H1 (cell line): ENCODE measurements at regions not wholly inside any gene's neighbourhood (a gene's known extent, or its start where the extent isn't known, plus 50 kb on each side); places are given as distances from the start of the nearest gene placed in this dataset.

Source experiments
- CTCF ChIA-PET: fragments of 300-600 bp; sonication (Branson Sonifier 250); formaldehyde crosslinking; loops from one replicate; lab custom pipeline; 2021; ENCODE audit not compliant: partially characterized antibody; lab: Charles Lee
- POLR2A ChIA-PET: fragments of 300-600 bp; sonication (Branson Sonifier 250); formaldehyde crosslinking; loops from one replicate; lab custom pipeline; 2021; ENCODE audit warnings: inconsistent platforms; ENCODE audit not compliant: partially characterized antibody; lab: Charles Lee
- DNase-seq, 2 experiments: peaks; one replicate each; pipeline versions ENCODE4 v3.0.0 to v3.0.0-alpha.2; 2010 to 2022; ENCODE audit warnings: low spot score in 2 of 2, low read depth in 1 of 2, mixed read lengths in 1 of 2
- FAIRE-seq: peaks from 2 replicates; lab custom pipeline; 2011; peaks lifted over from hg19 to GRCh38; lab: Jason Lieb, UNC
- H2AFZ ChIP-seq: 2 replicates; pipeline ENCODE4 v1.8.1; 2012; ENCODE audit warnings: low read length, inconsistent platforms
- H2AK5ac ChIP-seq: 2 replicates; pipeline ENCODE4 v1.6.1; 2013; ENCODE audit warnings: low read depth, low read length
- H2BK120ac ChIP-seq: replicated peaks from 2 replicates; pipeline ENCODE3; 2013; ENCODE audit warnings: low read depth, low read length, inconsistent platforms
- H2BK12ac ChIP-seq: 2 replicates; pipeline ENCODE4 v1.6.1; 2013; ENCODE audit warnings: low read depth, low read length
- H2BK15ac ChIP-seq: 2 replicates; pipeline ENCODE4 v1.6.1; 2013; ENCODE audit warnings: low read length
- H2BK20ac ChIP-seq: 2 replicates; pipeline ENCODE4 v1.6.1; 2013; ENCODE audit warnings: low read length
- H2BK5ac ChIP-seq: 2 replicates; pipeline ENCODE4 v1.6.1; 2013; ENCODE audit warnings: low read depth, low read length
- H3K14ac ChIP-seq: 2 replicates; pipeline ENCODE4 v1.6.1; 2013; ENCODE audit warnings: inconsistent platforms; ENCODE audit not compliant: insufficient read length
- H3K18ac ChIP-seq: 2 replicates; pipeline ENCODE4 v1.6.1; 2013; ENCODE audit warnings: low read length; ENCODE audit errors: extremely low read depth
- H3K23ac ChIP-seq: 2 replicates; pipeline ENCODE4 v1.6.1; 2013; ENCODE audit warnings: inconsistent platforms; ENCODE audit not compliant: insufficient read length
- H3K23me2 ChIP-seq: 2 replicates; pipeline ENCODE4 v1.6.1; 2013; ENCODE audit warnings: low read depth, low read length
- H3K27ac ChIP-seq: 2 replicates; pipeline ENCODE4 v1.6.1; 2011; ENCODE audit warnings: low read depth, low read length, inconsistent platforms
- H3K27me3 ChIP-seq, 4 experiments: replicated peaks in 1 of 4; 1 replicate in 1 of 4; 2 replicates in 3 of 4; pipeline versions ENCODE4 v1.6.1 to v1.8.1; 2011 to 2013; ENCODE audit warnings: low read length in 3 of 4, mild to moderate bottlenecking in 3 of 4, inconsistent platforms in 2 of 4, mixed read lengths in 2 of 4, moderate library complexity in 1 of 4; ENCODE audit not compliant: control insufficient read depth in 3 of 4, insufficient read depth in 3 of 4; ENCODE audit errors: extremely low read depth in 1 of 4
- H3K36me3 ChIP-seq, 4 experiments: 2 replicates each; pipeline versions ENCODE4 v1.6.1 to v1.8.1; 2011 to 2013; ENCODE audit warnings: mild to moderate bottlenecking in 4 of 4, low read length in 3 of 4, moderate library complexity in 2 of 4, control low read depth in 1 of 4, inconsistent platforms in 1 of 4; ENCODE audit not compliant: insufficient read depth in 4 of 4, control insufficient read depth in 2 of 4
- H3K4ac ChIP-seq: replicated peaks from 2 replicates; pipeline ENCODE3; 2013; ENCODE audit warnings: low read length, low read depth, mixed read lengths, inconsistent platforms; ENCODE audit not compliant: insufficient read length
- H3K4me1 ChIP-seq, 4 experiments: replicated peaks in 1 of 4; 1 replicate in 1 of 4; 2 replicates in 3 of 4; pipeline versions ENCODE4 v1.6.1 to v1.8.1; 2011 to 2013; ENCODE audit warnings: low read length in 3 of 4, inconsistent platforms in 2 of 4, mixed read lengths in 1 of 4; ENCODE audit not compliant: insufficient read depth in 4 of 4, control insufficient read depth in 3 of 4
- H3K4me2 ChIP-seq, 2 experiments: 2 replicates each; pipeline versions ENCODE4 v1.6.1 to v1.8.1; 2011 to 2013; ENCODE audit warnings: low read depth in 2 of 2, low read length in 2 of 2, control low read depth in 1 of 2, inconsistent platforms in 1 of 2, mild to moderate bottlenecking in 1 of 2; ENCODE audit not compliant: insufficient read depth in 1 of 2
- H3K4me3 ChIP-seq, 4 experiments: fragments of 200-600, 300-600 bp in 1 of 4; sonication (generic), shearing (Covaris generic), sonication (Bioruptor Twin) in 1 of 4; 2 replicates each; pipeline versions ENCODE4 v1.5.1 to v1.8.1; 2011 to 2016; ENCODE audit warnings: low read length in 4 of 4, low read depth in 3 of 4, control low read depth in 2 of 4, inconsistent platforms in 2 of 4, mild to moderate bottlenecking in 2 of 4, mixed read lengths in 1 of 4, moderate library complexity in 1 of 4; ENCODE audit not compliant: insufficient read depth in 2 of 4; ENCODE audit errors: extremely low read depth in 1 of 4
- H3K56ac ChIP-seq: replicated peaks from 2 replicates; pipeline ENCODE3; 2013; ENCODE audit warnings: low read depth, mild to moderate bottlenecking, mixed read lengths, low read length, inconsistent platforms; ENCODE audit not compliant: insufficient read length
- H3K79me1 ChIP-seq: 2 replicates; pipeline ENCODE4 v1.6.1; 2013; ENCODE audit warnings: low read depth, low read length, control low read depth
- H3K79me2 ChIP-seq, 2 experiments: 2 replicates each; pipeline versions ENCODE4 v1.6.1 to v1.8.1; 2012 to 2013; ENCODE audit warnings: low read length in 2 of 2, mild to moderate bottlenecking in 2 of 2, inconsistent platforms in 1 of 2; ENCODE audit not compliant: insufficient read depth in 2 of 2, control insufficient read depth in 1 of 2
- H3K9ac ChIP-seq, 4 experiments: replicated peaks in 1 of 4; 1 replicate in 1 of 4; 2 replicates in 3 of 4; pipeline versions ENCODE4 v1.6.1 to v1.8.1; 2011 to 2013; ENCODE audit warnings: low read depth in 3 of 4, low read length in 3 of 4, control low read depth in 2 of 4, mild to moderate bottlenecking in 2 of 4, moderate library complexity in 2 of 4, inconsistent platforms in 1 of 4; ENCODE audit errors: extremely low read depth in 1 of 4
- H3K9me3 ChIP-seq, 2 experiments: 2 replicates each; pipeline versions ENCODE4 v1.6.1 to v1.8.1; 2012 to 2013; ENCODE audit warnings: mild to moderate bottlenecking in 2 of 2, moderate library complexity in 2 of 2, control low read depth in 1 of 2, inconsistent platforms in 1 of 2, low read depth in 1 of 2, low read length in 1 of 2, mixed read lengths in 1 of 2; ENCODE audit not compliant: insufficient read depth in 2 of 2
- H4K20me1 ChIP-seq, 2 experiments: replicated peaks in 1 of 2; 2 replicates each; pipeline versions ENCODE3 to v1.8.1; 2011 to 2013; ENCODE audit warnings: inconsistent platforms in 2 of 2, low read length in 2 of 2, mild to moderate bottlenecking in 1 of 2; ENCODE audit not compliant: insufficient read depth in 2 of 2, control insufficient read depth in 1 of 2
- H4K5ac ChIP-seq: 2 replicates; pipeline ENCODE4 v1.6.1; 2013; ENCODE audit warnings: low read length, low read depth, mixed read lengths, inconsistent platforms; ENCODE audit not compliant: insufficient read length
- H4K8ac ChIP-seq: 2 replicates; pipeline ENCODE4 v1.8.0; 2013; ENCODE audit warnings: mild to moderate bottlenecking, moderate library complexity, low read length, inconsistent platforms; ENCODE audit not compliant: insufficient read depth; ENCODE audit errors: extremely low read depth
- H4K91ac ChIP-seq: replicated peaks from 2 replicates; pipeline ENCODE3; 2013; ENCODE audit warnings: low read length, mixed read lengths, inconsistent platforms; ENCODE audit not compliant: insufficient read length
- BCL11A ChIP-seq, 2 experiments: IDR thresholded peaks; one replicate each; pipeline ENCODE4 v1.6.1; 2011; ENCODE audit warnings: low read depth in 2 of 2, low read length in 2 of 2, mild to moderate bottlenecking in 2 of 2
- CBX8 ChIP-seq: fragments of 300-800, 300-1000 bp; sonication (generic); IDR thresholded peaks from 2 replicates; pipeline ENCODE4 v1.7.1; 2016; ENCODE audit warnings: low read depth, low read length, borderline replicate concordance
- GABPA ChIP-seq: IDR thresholded peaks from 2 replicates; pipeline ENCODE4 v1.6.1; 2011; ENCODE audit warnings: mild to moderate bottlenecking, low read length, moderate library complexity, borderline replicate concordance; ENCODE audit not compliant: insufficient read depth
- HDAC2 ChIP-seq, 2 experiments: fragments of 300-600 bp in 1 of 2; sonication (generic) in 1 of 2; IDR thresholded peaks; 2 replicates each; pipeline ENCODE4 v1.6.1; 2011 to 2012; ENCODE audit warnings: low read depth in 2 of 2, low read length in 2 of 2, mild to moderate bottlenecking in 2 of 2, moderate library complexity in 2 of 2, borderline replicate concordance in 1 of 2, inconsistent platforms in 1 of 2
- JUN ChIP-seq: IDR thresholded peaks from 2 replicates; pipeline ENCODE4 v1.6.1; 2011; ENCODE audit warnings: low read depth, mild to moderate bottlenecking, improper control_type of control experiment, low read length
- NANOG ChIP-seq: IDR thresholded peaks from 2 replicates; pipeline ENCODE4 v1.6.1; 2011; ENCODE audit warnings: low read length, low read depth, mild to moderate bottlenecking, inconsistent platforms; ENCODE audit not compliant: insufficient read depth, poor library complexity, severe bottlenecking
- SIRT6 ChIP-seq: IDR thresholded peaks from one replicate; pipeline ENCODE4 v1.7.1; 2012; ENCODE audit warnings: low read length, inconsistent platforms
- SIX5 ChIP-seq: IDR thresholded peaks from 2 replicates; pipeline ENCODE4 v1.6.1; 2011; ENCODE audit warnings: mild to moderate bottlenecking, low read depth, low read length
- SRF ChIP-seq: IDR thresholded peaks from 2 replicates; pipeline ENCODE4 v1.6.1; 2011; ENCODE audit warnings: mild to moderate bottlenecking, low read depth, low read length, moderate library complexity
- TAF1 ChIP-seq: IDR thresholded peaks from 2 replicates; pipeline ENCODE4 v1.6.1; 2011; ENCODE audit warnings: mild to moderate bottlenecking, low read depth, low read length
- WGBS, 2 experiments: shearing (Covaris generic) in 1 of 2; methylation state at CpG; one replicate each; pipeline versions ENCODE4 v1.1.6 to v1.1.7; 2013 to 2015; ENCODE audit warnings: low lambda C conversion rate in 2 of 2, mixed read lengths in 2 of 2, inconsistent platforms in 1 of 2, low coverage in 1 of 2, missing lambda C conversion rate in 1 of 2; ENCODE audit not compliant: insufficient replicate concordance in 2 of 2, insufficient coverage in 1 of 2, insufficient read length in 1 of 2; ENCODE audit errors: extremely low coverage in 1 of 2, missing lambda C conversion rate in 1 of 2; 5-methylcytosine and 5-hydroxymethylcytosine counted together

DNA sequence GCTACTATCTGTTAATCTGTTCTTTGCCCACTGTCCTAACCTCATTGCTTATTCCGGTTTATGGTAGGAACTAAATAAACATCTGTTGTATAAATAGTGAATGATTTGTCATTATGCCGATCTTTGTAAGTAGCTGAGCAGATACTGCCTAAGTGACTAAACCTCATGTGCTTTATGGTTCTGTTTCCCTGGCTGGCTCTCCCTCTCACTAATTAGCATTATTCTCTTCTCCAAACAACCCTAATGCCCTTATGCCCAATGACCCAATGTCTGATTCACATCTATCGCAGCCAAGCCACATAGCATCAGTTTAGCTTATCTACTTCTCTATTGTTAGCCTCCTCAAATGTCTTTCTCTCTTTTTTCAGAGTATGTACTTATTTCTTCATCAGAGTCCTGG is 462.3 kb upstream of the POT1 start:
- H3K18ac ChIP-seq = no peak overlapping the region
- no peak overlapping the region for H2BK15ac ChIP-seq
- no peaks in the 10 kb centered on the region for H3K36me3 ChIP-seq
- ChIA-PET POLR2A (no interaction called here), CTCF (no interaction called here)
- DNase-seq (no peak), FAIRE-seq (no peak)
- no peak overlapping the region for H3K4ac ChIP-seq
- no peak overlapping the region for H3K23ac ChIP-seq
- no peak overlapping the region for H2AK5ac ChIP-seq
- TF ChIP-seq BCL11A (IDR thresholded peaks at IDR 0.05; ENCODE audit: low read depth in 2 of 2, low read length in 2 of 2) = no peak
- TF ChIP-seq SIX5 = no peak
- TF ChIP-seq SRF = no peak
- TF ChIP-seq JUN = no peak
- TF ChIP-seq HDAC2 (IDR thresholded peaks at IDR 0.05; ENCODE audit: borderline replicate concordance in 1 of 2, low read depth in 2 of 2, low read length in 2 of 2) = no peak
- no peak for TF ChIP-seq NANOG
- TF ChIP-seq TAF1 = no peak
- TF ChIP-seq GABPA = no peak
- TF ChIP-seq CBX8 = no peak
- no peak for TF ChIP-seq SIRT6
- H4K20me1 ChIP-seq = no peaks in the 10 kb centered on the region
- no peak overlapping the region for H2AFZ ChIP-seq
- no peak overlapping the region for H3K4me2 ChIP-seq
- no peaks in the 10 kb centered on the region for H3K79me1 ChIP-seq
- H3K79me2 ChIP-seq = no peaks in the 10 kb centered on the region
- H2BK12ac ChIP-seq = no peak overlapping the region
- no peak overlapping the region for H2BK120ac ChIP-seq
- no peaks in the 10 kb centered on the region for H3K4me1 ChIP-seq
- no peak overlapping the region for H4K5ac ChIP-seq
- WGBS, 2 experiments = 93% methylated on average over 3 of the region's 3 CpGs; no CpG with 5 or more reads in 1 of the 2 experiments
- H3K9me3 ChIP-seq = no peaks in the 10 kb centered on the region
- no peaks in the 10 kb centered on the region for H3K23me2 ChIP-seq
- H2BK5ac ChIP-seq = no peak overlapping the region
- no peak overlapping the region for H3K9ac ChIP-seq
- no peak overlapping the region for H3K4me3 ChIP-seq
- H3K56ac ChIP-seq = no peak overlapping the region
- no peaks in the 10 kb centered on the region for H3K27me3 ChIP-seq
- H3K27ac ChIP-seq = no peak overlapping the region
- no peak overlapping the region for H2BK20ac ChIP-seq
- H4K8ac ChIP-seq = no peak overlapping the region
- no peak overlapping the region for H4K91ac ChIP-seq
- no peak overlapping the region for H3K14ac ChIP-seq
